GM06990 (cell line): ENCODE measurements at regions not wholly inside any gene's neighbourhood (a gene's known extent, or its start where the extent isn't known, plus 50 kb on each side); places are given as distances from the start of the nearest gene placed in this dataset.

Experiments
- DNase-seq: peaks from one replicate; pipeline ENCODE4 v3.0.0-alpha.2; 2011; ENCODE audit not compliant: insufficient read length; ENCODE audit errors: extremely low read depth
- H3K27me3 ChIP-seq: replicated peaks from 2 replicates; pipeline ENCODE4 v1.6.0; 2011; ENCODE audit warnings: low read length; ENCODE audit not compliant: control insufficient read depth, insufficient read depth
- H3K36me3 ChIP-seq: 2 replicates; pipeline ENCODE4 v1.5.1; 2011; ENCODE audit warnings: low read length; ENCODE audit not compliant: control insufficient read depth, insufficient read depth
- H3K4me3 ChIP-seq: replicated peaks from 2 replicates; pipeline ENCODE4 v1.5.1; 2011; ENCODE audit warnings: low read depth, mild to moderate bottlenecking, control low read depth, low read length
- CTCF ChIP-seq: IDR thresholded peaks from 2 replicates; pipeline ENCODE4 v1.5.1; 2011; ENCODE audit warnings: low read length, control low read depth, mild to moderate bottlenecking, inconsistent platforms; ENCODE audit not compliant: insufficient read depth, poor library complexity, severe bottlenecking

DNA sequence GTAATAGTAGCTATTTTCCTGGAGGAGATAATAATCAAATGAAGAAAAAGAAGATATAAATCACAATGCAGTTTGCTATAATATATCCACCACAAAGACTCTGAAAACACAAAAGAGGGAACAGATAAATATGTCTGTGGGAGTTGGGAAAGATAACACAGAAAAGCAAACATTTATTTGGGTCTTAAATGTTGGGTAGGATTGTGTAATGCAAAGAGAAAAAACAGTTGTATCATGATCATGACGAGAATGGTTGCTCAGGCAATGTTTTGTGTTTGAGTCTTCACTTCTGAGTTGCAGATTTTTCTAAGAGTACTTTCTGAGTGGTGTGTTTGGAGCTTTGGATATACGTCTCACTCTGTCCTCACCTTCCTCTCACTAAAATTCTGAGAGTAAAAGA is 437.5 kb downstream of the TFEC start:
- H3K27me3 ChIP-seq, result no peaks in the 10 kb centered on the region
- no peak for DNase-seq
- TF ChIP-seq CTCF, result no peak

GRCh38 chr7:115585015-115585718 is 445.4 kb downstream of the TFEC start:
- H3K4me3 ChIP-seq, result no peak overlapping the region
- H3K36me3 ChIP-seq, result no peaks in the 10 kb centered on the region
- no peaks in the 10 kb centered on the region for H3K27me3 ChIP-seq
- TF ChIP-seq CTCF, result no peak
- DNase-seq, result no peak

More for the DNA sequence above, 437.5 kb downstream of the TFEC start:
- no peaks in the 10 kb centered on the region for H3K36me3 ChIP-seq
- no peak overlapping the region for H3K4me3 ChIP-seq

DNA sequence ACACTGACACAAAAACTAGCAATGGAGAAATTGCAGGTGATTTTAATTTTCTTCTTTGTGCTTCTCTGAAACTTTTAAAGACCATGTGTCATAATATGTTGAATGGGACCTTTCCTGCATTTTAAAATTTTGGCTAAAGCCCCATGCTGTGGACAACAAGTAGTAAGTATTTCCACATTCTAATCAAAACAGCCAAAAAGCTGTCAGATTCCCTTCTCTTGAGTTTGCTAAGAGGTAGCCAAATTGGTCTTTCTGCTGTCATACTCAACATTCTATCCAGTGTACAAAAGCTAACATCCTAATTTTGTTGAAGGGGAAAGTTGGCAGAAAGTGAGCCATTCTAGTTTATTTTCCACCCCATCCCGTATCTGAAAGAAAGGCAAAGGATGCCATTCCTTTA is 447.6 kb downstream of the TFEC start:
- TF ChIP-seq CTCF, result no peak
- H3K36me3 ChIP-seq, result no peaks in the 10 kb centered on the region
- no peaks in the 10 kb centered on the region for H3K27me3 ChIP-seq
- no peak overlapping the region for H3K4me3 ChIP-seq
- no peak for DNase-seq

DNA sequence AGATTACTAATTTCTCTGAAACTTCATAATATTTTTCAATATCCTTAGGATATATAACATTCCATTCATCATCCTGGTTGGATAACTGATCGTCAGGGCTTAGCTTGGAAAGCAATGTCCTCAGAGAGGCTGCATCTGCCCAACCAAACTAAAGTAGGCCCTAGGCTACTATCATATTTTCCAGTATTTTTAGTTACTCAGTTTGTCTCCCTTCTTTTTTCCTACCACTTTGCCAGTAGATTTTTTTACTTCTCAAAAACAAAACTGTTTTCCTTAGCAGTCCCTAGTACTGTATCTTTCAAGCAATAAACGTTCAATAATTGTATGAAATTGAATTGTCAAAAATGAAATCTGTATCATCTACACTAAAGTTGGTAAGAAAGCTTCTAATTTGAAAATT is 452.0 kb downstream of the TFEC start:
- no peak for DNase-seq
- Histone ChIP-seq H3K4me3 (no peak overlapping the region), H3K27me3 (no peaks in the 10 kb centered on the region), H3K36me3 (no peaks in the 10 kb centered on the region)
- no peak for TF ChIP-seq CTCF

- no peak for TF ChIP-seq CTCF
- no peak for DNase-seq
Observed at GRCh38 chr7:115574681-115575291, 455.8 kb downstream of the TFEC start.

More at GRCh38 chr7:115574681-115575291, 455.8 kb downstream of the TFEC start:
- no peaks in the 10 kb centered on the region for H3K27me3 ChIP-seq
- no peak overlapping the region for H3K4me3 ChIP-seq
- no peaks in the 10 kb centered on the region for H3K36me3 ChIP-seq
